A549 (cell line): ENCODE measurements at regions not wholly inside any gene's neighbourhood (a gene's known extent, or its start where the extent isn't known, plus 50 kb on each side); places are given as distances from the start of the nearest gene placed in this dataset.

Source experiments
- ATAC-seq, 2 experiments: fragments of 200-7000 bp in 1 of 2; fragments of >200 bp in 1 of 2; cut with Nextera tagmentation in 1 of 2; cut with Tn5 transposase in 1 of 2; 3 replicates each; pipeline versions ENCODE4 v1.8.0 to v1.9.1; 2018 to 2020; ENCODE audit warnings: mild to moderate bottlenecking in 1 of 2, moderate library complexity in 1 of 2
- CTCF ChIA-PET: fragments of 300-600 bp; sonication (Branson Sonifier 250); formaldehyde crosslinking; extraction: SDS; loops from one replicate; lab custom pipeline; 2021; ENCODE audit warnings: antibody characterized with exemption, inconsistent platforms; lab: Yijun Ruan, JAX
- POLR2A ChIA-PET: fragments of 350-600 bp; formaldehyde crosslinking; extraction: SDS; loops from one replicate; lab custom pipeline; 2021; ENCODE audit warnings: antibody characterized with exemption, inconsistent platforms; lab: Yijun Ruan, JAX
- DNase-seq, 2 experiments: peaks; one replicate each; pipeline versions ENCODE4 v3.0.0 to v3.0.0-alpha.2; 2011 to 2016; ENCODE audit warnings: low read depth in 1 of 2, low spot score in 1 of 2
- FAIRE-seq: peaks from 2 replicates; lab custom pipeline; 2011; peaks lifted over from hg19 to GRCh38; lab: Jason Lieb, UNC
- H3K27ac ChIP-seq, 2 experiments: fragments of >200 bp; sonication (Bioruptor Twin); formaldehyde crosslinking; 3 replicates each; pipeline ENCODE4 v1.5.1; 2016 to 2017
- H3K4me1 ChIP-seq: fragments of >200 bp; sonication (Bioruptor Twin); formaldehyde crosslinking; 3 replicates; pipeline ENCODE4 v1.6.1; 2016
- H3K4me2 ChIP-seq: fragments of >200 bp; sonication (Bioruptor Twin); formaldehyde crosslinking; 3 replicates; pipeline ENCODE4 v1.6.1; 2016
- H3K4me3 ChIP-seq: fragments of >200 bp; sonication (Bioruptor Twin); formaldehyde crosslinking; 3 replicates; pipeline ENCODE4 v1.5.1; 2016
- H3K9me3 ChIP-seq: fragments of >200 bp; sonication (Bioruptor Twin); formaldehyde crosslinking; 3 replicates; pipeline ENCODE4 v1.6.1; 2016
- BHLHE40 ChIP-seq: IDR thresholded peaks from 2 replicates; pipeline ENCODE4 v1.6.1; 2012; ENCODE audit warnings: low read depth, low read length, inconsistent platforms
- CTCF ChIP-seq: fragments of >200 bp; sonication (Bioruptor Twin); formaldehyde crosslinking; IDR thresholded peaks from 3 replicates; pipeline ENCODE4 v1.5.1; 2016
- EHMT2 ChIP-seq: fragments of 200-600 bp; sonication (generic); IDR thresholded peaks from 2 replicates; pipeline ENCODE4 v1.6.1; 2016; ENCODE audit warnings: antibody characterized with exemption, low read depth, mild to moderate bottlenecking, moderate library complexity
- ELK1 ChIP-seq: fragments of 150-350 bp; IDR thresholded peaks from 2 replicates; pipeline ENCODE4 v1.6.1; 2014; ENCODE audit warnings: low read depth, mild to moderate bottlenecking, low read length
- ESRRA ChIP-seq: fragments of 150-350 bp; IDR thresholded peaks from 2 replicates; pipeline ENCODE4 v1.6.1; 2014; ENCODE audit warnings: mild to moderate bottlenecking, low read length, borderline replicate concordance
- FOSB ChIP-seq: fragments of 250-450 bp; sonication (Bioruptor Pico); IDR thresholded peaks from 2 replicates; pipeline ENCODE4 v1.5.0; 2020; ENCODE audit warnings: mild to moderate bottlenecking, moderate library complexity
- FOSL2 ChIP-seq, 2 experiments: fragments of 450-650 bp in 1 of 2; fragments of >200 bp in 1 of 2; sonication (Bioruptor Twin) in 1 of 2; formaldehyde crosslinking; IDR thresholded peaks; 2 replicates each; pipeline versions ENCODE4 v1.5.0 to v1.6.1; 2016 to 2020; ENCODE audit warnings: mild to moderate bottlenecking in 1 of 2, moderate library complexity in 1 of 2
- HEYL ChIP-seq: fragments of 250-450 bp; sonication (Bioruptor Pico); IDR thresholded peaks from 2 replicates; pipeline ENCODE4 v1.8.0; 2021; ENCODE audit warnings: mild to moderate bottlenecking, moderate library complexity
- HOXB13 ChIP-seq: fragments of 250-450 bp; sonication (Bioruptor Pico); IDR thresholded peaks from 2 replicates; pipeline ENCODE4 v1.5.0; 2020; ENCODE audit warnings: low read depth, mild to moderate bottlenecking, moderate library complexity
- JUN ChIP-seq, 2 experiments: fragments of >200 bp; sonication (Bioruptor Twin); formaldehyde crosslinking; IDR thresholded peaks; 2 replicates in 1 of 2; 3 replicates in 1 of 2; pipeline ENCODE4 v1.6.1; 2016 to 2017
- KDM5A ChIP-seq: fragments of 200-600 bp; sonication (generic); IDR thresholded peaks from 2 replicates; pipeline ENCODE4 v1.6.1; 2016; ENCODE audit warnings: antibody characterized with exemption, mild to moderate bottlenecking
- MAZ ChIP-seq: fragments of 150-350 bp; IDR thresholded peaks from 2 replicates; pipeline ENCODE4 v1.6.1; 2014; ENCODE audit warnings: antibody characterized with exemption, low read depth, low read length, borderline replicate concordance
- NR3C1 ChIP-seq: fragments of >200 bp; sonication (Bioruptor Twin); formaldehyde crosslinking; IDR thresholded peaks from 3 replicates; pipeline ENCODE4 v1.6.1; 2017
- PBX3 ChIP-seq: IDR thresholded peaks from 2 replicates; pipeline ENCODE4 v1.6.1; 2012
- PHF8 ChIP-seq: fragments of 200-600 bp; sonication (generic); IDR thresholded peaks from 2 replicates; pipeline ENCODE4 v1.6.1; 2016; ENCODE audit warnings: low read depth, mild to moderate bottlenecking, antibody characterized with exemption, moderate library complexity, borderline replicate concordance
- POLR2AphosphoS2 ChIP-seq: conservative IDR thresholded peaks from 2 replicates; pipeline ENCODE4 v1.6.1; 2012; ENCODE audit warnings: low read length, improper control_type of control experiment, inconsistent platforms
- REST ChIP-seq: fragments of 200-600 bp; sonication (generic); IDR thresholded peaks from 2 replicates; pipeline ENCODE4 v1.6.1; 2016; ENCODE audit warnings: antibody characterized with exemption, mild to moderate bottlenecking, moderate library complexity
- RFX5 ChIP-seq: fragments of 450-650 bp; IDR thresholded peaks from 2 replicates; pipeline ENCODE4 v1.7.1; 2014; ENCODE audit warnings: antibody characterized with exemption, mild to moderate bottlenecking, moderate library complexity
- TFCP2L1 ChIP-seq: fragments of 250-450 bp; sonication (Bioruptor Pico); IDR thresholded peaks from 2 replicates; pipeline ENCODE4 v1.5.0; 2021; ENCODE audit warnings: mild to moderate bottlenecking
- ZC3H11A ChIP-seq: fragments of 450-650 bp; IDR thresholded peaks from 2 replicates; pipeline ENCODE4 v1.6.1; 2014; ENCODE audit warnings: antibody characterized with exemption, mild to moderate bottlenecking
- ZNF302 ChIP-seq: fragments of 250-450 bp; sonication (Bioruptor Pico); IDR thresholded peaks from 2 replicates; pipeline ENCODE4 v1.9.0; 2021; ENCODE audit warnings: inconsistent platforms, mild to moderate bottlenecking, moderate library complexity
- ZSCAN20 ChIP-seq: fragments of 250-450 bp; sonication (Bioruptor Pico); IDR thresholded peaks from 2 replicates; pipeline ENCODE4 v1.8.0; 2022; ENCODE audit warnings: mild to moderate bottlenecking, moderate library complexity
- WGBS: methylation state at CpG from one replicate; pipeline ENCODE4 v1.1.6; 2017; ENCODE audit errors: missing lambda C conversion rate; 5-methylcytosine and 5-hydroxymethylcytosine counted together

GRCh38 chr2:66957198-66957597 is 439.9 kb upstream of the ETAA1 start (continued):
- TF ChIP-seq FOSL2 (IDR thresholded peaks at IDR 0.05) (no peak), FOSL2 (CRISPR knock-in tag; IDR thresholded peaks at IDR 0.05) (no peak), NR3C1 (no peak)

- CTCF ChIA-PET, result no interaction called here
- no peak for ATAC-seq
- no peak overlapping the region for H3K4me3 ChIP-seq
- no peak for DNase-seq
- no peaks in the 10 kb centered on the region for H3K4me1 ChIP-seq
- TF ChIP-seq CTCF (no peak), BHLHE40 (no peak), FOSB (CRISPR knock-in tag) (no peak), ZSCAN20 (CRISPR knock-in tag) (no peak)
- TF ChIP-seq, all 56 proteins: peak for 0
- Histone ChIP-seq H3K4me2 (no peak overlapping the region), H3K27ac (no peak overlapping the region), H3K9me3 (no peaks in the 10 kb centered on the region)
- POLR2A ChIA-PET, result no interaction called here
- no peak for FAIRE-seq
- 21% methylated on average over 4 of the region's 4 CpGs for WGBS
Measured at GRCh38 chr2:66957677-66958076, 439.5 kb upstream of the ETAA1 start.

GRCh38 chr2:66960161-66960560 is 437.0 kb upstream of the ETAA1 start:
- ChIA-PET CTCF (no interaction called here), POLR2A (no interaction called here)
- WGBS, result 31% methylated on average over 7 of the region's 7 CpGs
- ATAC-seq, result no peak
- H3K4me2 ChIP-seq, result no peak overlapping the region
- no peaks in the 10 kb centered on the region for H3K4me1 ChIP-seq
- H3K4me3 ChIP-seq, result no peak overlapping the region
- no peak overlapping the region for H3K27ac ChIP-seq
- no peak for DNase-seq
- no peak for FAIRE-seq
- no peaks in the 10 kb centered on the region for H3K9me3 ChIP-seq
- TF ChIP-seq HOXB13 (CRISPR knock-in tag), result no peak
- TF ChIP-seq ZC3H11A, result no peak
- no peak for TF ChIP-seq TFCP2L1 (CRISPR knock-in tag)
- TF ChIP-seq REST, result no peak
- TF ChIP-seq PHF8, result no peak
- TF ChIP-seq ZNF302 (CRISPR knock-in tag), result no peak
- no peak for TF ChIP-seq RFX5
- no peak for TF ChIP-seq HEYL (CRISPR knock-in tag)
- TF ChIP-seq ELK1, result no peak
- TF ChIP-seq EHMT2, result no peak
- no peak for TF ChIP-seq JUN (IDR thresholded peaks at IDR 0.05)
- TF ChIP-seq MAZ, result no peak
- no peak for TF ChIP-seq KDM5A
- TF ChIP-seq POLR2AphosphoS2, result no peak
- TF ChIP-seq PBX3, result no peak
- no peak for TF ChIP-seq ESRRA
